CD4-positive, alpha-beta T cell treated with Interleukin-15 for 4 hours (primary cell): ENCODE measurements at regions not wholly inside any gene's neighbourhood (a gene's known extent, or its start where the extent isn't known, plus 50 kb on each side); places are given as distances from the start of the nearest gene placed in this dataset.
A peak's percentile ranks its signal among the peaks of the same experiment; 100 is the strongest.
"Not testable (repeated sequence)": the region's sequence is repeated elsewhere in the genome, so short reads cannot be mapped to it uniquely, and the experiment has no call there.

Source experiments
- DNase-seq: peaks from one replicate; pipeline ENCODE4 v3.0.0-alpha.2; 2020; ENCODE audit warnings: low spot score

DNA sequence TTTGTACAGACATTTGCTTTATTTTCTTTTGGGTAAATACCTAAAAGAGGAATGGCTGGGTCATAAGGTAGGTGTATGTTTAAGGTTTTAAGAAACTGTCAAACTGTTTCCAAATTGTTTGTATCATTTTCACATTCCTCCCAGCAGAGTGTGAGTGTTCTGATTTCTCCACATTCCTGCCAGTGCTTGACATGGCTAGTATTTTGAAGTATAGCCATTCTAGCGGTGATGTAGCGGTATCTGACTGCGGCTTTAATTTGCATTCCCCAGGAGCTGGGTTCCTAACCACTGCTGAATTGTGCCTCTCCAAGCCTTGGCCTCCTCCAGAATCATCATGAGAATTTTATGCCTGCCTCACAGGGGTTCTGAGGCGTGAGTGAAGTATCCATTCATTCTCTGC is 61.8 kb upstream of the ARL4C start:
- no peak for DNase-seq

DNA sequence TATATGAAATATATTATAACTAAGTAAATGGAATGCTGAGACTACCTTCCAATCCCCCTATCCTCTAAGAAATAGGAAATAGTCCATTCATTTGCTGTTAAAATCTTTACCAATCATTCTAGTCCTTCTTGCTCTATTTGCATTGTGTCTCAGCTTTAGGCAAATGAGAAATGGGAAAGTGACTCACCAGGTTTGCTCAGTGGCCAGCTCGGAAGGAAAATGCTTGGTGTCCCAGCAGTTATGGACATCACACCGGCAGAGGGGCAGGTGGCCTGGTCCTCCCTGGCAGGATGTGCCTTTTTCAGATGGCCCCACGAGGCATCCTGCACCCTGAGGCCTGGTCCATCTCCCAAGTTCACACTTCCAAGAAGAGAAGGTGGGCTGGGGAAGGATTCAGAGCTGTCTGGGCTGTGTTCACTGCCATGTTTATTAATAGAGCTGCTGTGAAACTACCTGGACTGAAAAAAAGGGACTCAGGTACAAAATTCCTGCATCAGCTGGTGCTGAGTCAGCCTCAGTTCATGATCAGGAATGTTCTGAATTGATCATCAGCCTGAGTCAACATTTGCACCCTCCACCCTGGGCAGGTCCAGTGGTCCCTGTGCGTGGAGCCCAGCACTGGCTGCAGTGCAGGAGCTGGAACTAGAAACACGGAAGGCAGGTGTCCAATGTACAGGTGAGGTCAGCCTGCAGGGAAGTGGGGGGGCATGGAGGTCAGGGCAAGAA is 60.1 kb upstream of the ARL4C start:
- DNase-seq, result no peak

DNA sequence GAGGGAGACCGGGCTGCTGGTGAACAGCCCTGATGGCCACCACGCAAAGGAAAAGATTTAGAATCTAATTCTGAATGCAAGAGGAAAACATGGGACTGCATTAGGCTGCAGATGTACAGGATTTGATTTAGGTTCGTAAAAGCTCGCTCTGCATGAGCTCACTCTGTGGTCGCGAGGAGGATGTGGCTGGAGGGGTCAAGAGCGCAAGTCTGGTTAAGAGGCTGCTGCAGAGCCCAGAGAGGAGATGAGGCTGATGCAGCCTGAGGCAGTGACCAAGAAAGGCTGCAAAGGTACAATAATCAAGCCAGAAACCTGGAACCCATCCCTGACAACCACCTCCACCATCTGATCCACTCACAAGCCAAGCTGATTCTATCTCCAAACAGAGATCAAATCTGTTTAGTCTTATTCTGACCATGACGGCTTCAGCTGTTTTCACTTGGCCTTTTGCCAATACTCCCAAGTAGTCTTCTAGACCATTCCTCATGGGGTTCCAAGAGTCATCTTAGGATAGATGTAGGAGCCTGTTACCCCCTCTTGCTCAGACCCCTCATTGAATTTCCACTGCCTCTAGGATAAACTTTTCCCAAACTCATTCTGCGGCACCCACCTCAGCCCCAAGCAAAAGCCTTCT is 58.9 kb upstream of the ARL4C start:
- no peak for DNase-seq

DNA sequence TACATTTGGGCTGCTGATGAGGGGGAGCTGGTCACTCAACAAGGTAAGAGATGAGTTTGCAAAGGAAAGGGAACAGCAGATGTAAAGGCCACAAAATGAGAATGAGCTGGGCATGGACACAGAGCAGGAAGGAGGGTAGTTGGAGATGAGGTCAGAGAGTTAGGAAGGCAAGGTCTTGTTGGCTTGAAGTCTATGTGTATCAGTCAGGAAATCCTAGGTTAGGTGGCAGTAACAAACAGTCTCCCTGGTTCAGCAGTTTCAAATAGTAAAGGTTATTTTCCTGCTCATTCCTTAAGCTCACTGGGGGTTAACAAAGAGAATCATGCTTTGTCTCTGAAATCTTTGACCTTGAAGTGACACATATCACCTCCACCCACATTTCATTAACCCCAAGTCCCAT is 58.3 kb upstream of the ARL4C start:
- no peak for DNase-seq

DNA sequence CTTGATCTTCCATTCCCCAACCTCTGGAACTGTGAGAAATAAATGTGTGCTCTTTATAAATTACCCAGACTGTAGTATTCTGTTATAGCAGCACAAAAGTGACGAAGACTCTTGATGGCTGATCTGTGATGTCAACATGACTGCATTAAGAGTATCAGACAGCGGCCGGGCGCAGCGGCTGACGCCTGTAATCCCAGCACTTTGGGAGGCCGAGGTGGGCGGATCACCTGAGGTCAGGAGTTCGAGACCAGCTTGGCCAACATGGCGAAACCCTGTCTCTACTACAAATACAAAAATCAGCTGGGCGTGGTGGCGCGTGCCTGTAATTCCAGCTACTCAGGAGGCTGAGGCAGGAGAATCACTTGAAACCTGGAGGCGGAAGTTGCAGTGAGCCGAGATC is 56.3 kb upstream of the ARL4C start:
- DNase-seq, result not testable (repeated sequence)

DNA sequence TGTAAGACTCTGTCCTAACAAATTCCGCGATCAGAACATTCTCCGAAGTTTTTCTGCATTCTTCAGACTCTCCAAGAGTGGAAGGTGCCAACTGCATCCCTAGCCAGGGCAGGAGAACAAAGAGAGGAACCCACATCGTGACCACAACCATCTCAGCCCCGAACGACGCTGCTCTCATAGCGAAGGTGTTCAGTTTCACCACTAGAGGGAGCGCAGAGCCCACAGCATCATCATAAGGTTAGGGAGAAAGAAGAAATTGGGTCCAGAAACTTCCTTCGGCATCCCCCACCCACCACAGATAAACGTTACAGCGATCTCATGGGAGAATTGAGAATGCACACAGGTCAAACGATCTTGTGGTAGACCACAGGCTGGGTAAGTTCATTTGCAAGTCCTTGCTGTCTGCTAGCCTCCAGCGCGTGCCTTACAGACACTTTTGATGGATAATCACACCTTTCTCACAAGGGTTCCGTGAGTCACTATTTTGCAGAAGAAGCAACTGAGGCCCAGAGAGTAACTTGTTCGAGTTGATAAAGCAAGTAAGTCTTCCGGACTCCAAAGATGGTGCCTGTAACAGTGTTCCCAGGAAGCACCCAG is 53.7 kb upstream of the ARL4C start:
- DNase-seq, result peak; percentile 55

DNA sequence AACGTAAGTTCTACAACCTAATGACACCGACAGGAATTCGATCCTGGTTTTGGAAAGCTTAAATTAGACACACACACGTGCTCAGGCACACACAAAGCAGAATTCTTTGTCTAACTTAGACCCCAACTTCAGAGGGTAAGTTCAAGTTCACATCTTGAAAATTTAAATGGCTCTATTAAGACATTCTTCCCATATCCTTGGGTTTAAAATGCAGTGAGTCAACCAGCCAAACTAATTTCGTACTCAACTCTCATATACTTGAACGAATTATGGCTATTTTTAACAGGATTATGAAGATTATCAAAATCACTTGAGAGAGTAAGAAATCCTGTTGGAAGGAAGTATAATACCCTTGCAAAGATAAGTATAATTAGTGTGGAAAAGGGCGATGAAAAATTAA is 53.2 kb upstream of the ARL4C start:
- no peak for DNase-seq

DNA sequence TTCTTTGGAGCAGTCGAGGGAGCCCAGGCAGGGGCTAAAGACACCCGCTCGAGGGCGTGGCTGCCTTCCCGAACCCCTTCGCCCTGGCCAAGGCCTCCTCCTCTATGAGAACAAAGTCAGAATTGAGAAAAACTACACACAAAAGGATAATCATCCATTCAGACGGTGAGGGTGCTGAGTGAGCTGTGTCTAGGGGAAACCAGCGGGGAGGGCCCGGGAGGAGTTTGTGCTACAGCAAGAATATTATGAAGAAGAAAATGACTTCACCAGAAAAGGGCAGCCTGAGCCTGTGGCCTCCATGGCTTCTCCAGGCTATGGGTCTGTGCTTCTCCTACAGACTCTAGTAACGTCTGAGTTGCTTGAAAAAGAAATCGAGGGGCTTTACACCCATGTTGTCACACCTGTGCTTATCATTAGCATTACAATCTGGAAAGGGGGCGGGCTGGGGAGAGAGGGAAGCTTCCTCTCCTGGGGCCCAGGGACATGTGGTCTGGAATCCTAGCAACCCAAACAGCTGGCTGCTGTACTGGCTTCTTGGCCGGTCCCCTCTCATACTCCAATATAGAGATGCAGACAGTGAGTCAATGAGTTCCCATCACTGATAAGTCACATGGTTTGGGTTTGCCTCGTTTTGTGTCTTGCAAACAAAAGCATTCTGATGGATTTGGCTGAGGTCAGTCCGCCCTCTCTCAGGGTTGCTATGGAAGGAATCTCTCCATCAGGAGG is 52.0 kb upstream of the ARL4C start:
- DNase-seq, result no peak

DNA sequence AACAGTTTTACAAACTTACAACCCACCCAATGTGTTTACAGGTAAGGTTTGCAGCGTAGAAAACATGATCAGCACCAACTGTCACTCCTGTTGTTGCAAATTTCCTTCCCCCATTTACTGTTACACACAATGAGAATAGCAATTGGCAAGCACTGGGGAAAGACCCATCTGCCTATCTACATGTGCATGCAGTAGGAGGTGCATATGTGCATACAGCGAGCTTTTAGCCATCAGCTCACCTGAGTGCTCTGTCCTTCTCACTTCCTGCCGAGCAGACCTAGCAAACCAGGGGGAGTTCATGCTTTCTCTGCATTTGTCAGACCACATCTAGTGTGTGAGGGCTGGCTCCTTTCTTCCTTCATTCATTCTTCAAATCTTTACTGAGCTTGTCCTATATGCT is 49.9 kb upstream of the ARL4C start:
- no peak for DNase-seq
